ENCODE measurements at regions not wholly inside any gene's neighbourhood (a gene's known extent, or its start where the extent isn't known, plus 50 kb on each side); places are given as distances from the start of the nearest gene placed in this dataset.

DNA sequence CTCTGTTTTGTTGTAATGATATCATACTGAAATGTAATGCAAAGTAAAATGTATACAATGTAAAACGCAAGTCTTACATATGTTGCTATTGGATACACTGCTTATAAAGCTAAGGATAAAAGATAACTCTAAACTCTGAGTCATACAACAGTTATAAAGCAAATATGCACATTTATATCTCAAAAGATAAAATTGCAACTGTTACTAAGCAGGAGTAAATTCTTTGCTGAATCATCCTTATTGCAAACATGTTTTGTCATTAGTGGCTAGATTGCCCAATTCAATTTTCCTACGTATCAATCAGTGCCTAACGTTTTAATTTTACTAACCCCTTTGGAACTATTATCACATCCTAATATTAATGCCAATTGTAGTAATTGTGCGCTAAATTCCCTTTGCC lies 762.9 kb downstream of the LTN1 start:
- TF ChIP-seq EZH2phosphoT487 (IDR thresholded peaks at IDR 0.05; ENCODE audit: insufficient read depth, low read depth) = no peak
- no peak for TF ChIP-seq EZH2 (IDR thresholded peaks at IDR 0.05; ENCODE audit: insufficient read depth, poor library complexity, severe bottlenecking)

Data from GM23248 (cell line).